Fibroblast of villous mesenchyme (primary cell): ENCODE measurements at regions not wholly inside any gene's neighbourhood (a gene's known extent, or its start where the extent isn't known, plus 50 kb on each side); places are given as distances from the start of the nearest gene placed in this dataset.

Experiments used
- DNase-seq: peaks from one replicate; pipeline ENCODE4 v3.0.0-alpha.2; 2010; ENCODE audit warnings: low read depth
- H3K4me3 ChIP-seq: 2 replicates; pipeline ENCODE4 v1.5.1; 2011; ENCODE audit warnings: low read depth, mild to moderate bottlenecking, low read length
- CTCF ChIP-seq: IDR thresholded peaks from 2 replicates; pipeline ENCODE4 v1.5.1; 2012; ENCODE audit warnings: low read depth, mild to moderate bottlenecking, low read length; ENCODE audit not compliant: insufficient read depth

GRCh38 chr14:98761993-98762392 lies 510.0 kb downstream of the BCL11B start:
- DNase-seq: no peak
- TF ChIP-seq CTCF: no peak
- H3K4me3 ChIP-seq: no peak overlapping the region

GRCh38 chr14:98766818-98767217 lies 505.2 kb downstream of the BCL11B start:
- H3K4me3 ChIP-seq: no peak overlapping the region
- no peak for TF ChIP-seq CTCF
- DNase-seq: no peak

- no peak overlapping the region for H3K4me3 ChIP-seq
- TF ChIP-seq CTCF: no peak
- DNase-seq: no peak
Observed at GRCh38 chr14:98769326-98769725, 502.7 kb downstream of the BCL11B start.

GRCh38 chr14:98770151-98770550 lies 501.8 kb downstream of the BCL11B start:
- no peak overlapping the region for H3K4me3 ChIP-seq
- no peak for TF ChIP-seq CTCF
- DNase-seq: no peak

- DNase-seq: no peak
- no peak for TF ChIP-seq CTCF
- H3K4me3 ChIP-seq: no peak overlapping the region
Observed at GRCh38 chr14:98773814-98774213, 498.2 kb downstream of the BCL11B start.

- no peak for DNase-seq
- H3K4me3 ChIP-seq: no peak overlapping the region
- TF ChIP-seq CTCF: no peak
Observed at GRCh38 chr14:98775892-98776291, 496.1 kb downstream of the BCL11B start.

- no peak for DNase-seq
- H3K4me3 ChIP-seq: no peak overlapping the region
- no peak for TF ChIP-seq CTCF
Observed at GRCh38 chr14:98782062-98782461, 489.9 kb downstream of the BCL11B start.
